HL-60 (cell line): ENCODE measurements at regions not wholly inside any gene's neighbourhood (a gene's known extent, or its start where the extent isn't known, plus 50 kb on each side); places are given as distances from the start of the nearest gene placed in this dataset.

Source experiments
- DNase-seq, 2 experiments: peaks; one replicate each; pipeline ENCODE4 v3.0.0-alpha.2; 2010 to 2020; ENCODE audit warnings: low read depth in 1 of 2, low spot score in 1 of 2
- H3K27ac ChIP-seq: fragments of 250-450 bp; sonication (Bioruptor Pico); replicated peaks from 2 replicates; pipeline ENCODE4 v1.5.1; 2020; ENCODE audit warnings: mild to moderate bottlenecking, moderate library complexity
- H3K27me3 ChIP-seq: fragments of 250-450 bp; sonication (Bioruptor Pico); 2 replicates; pipeline ENCODE4 v1.5.1; 2021; ENCODE audit warnings: mild to moderate bottlenecking, moderate library complexity; ENCODE audit not compliant: insufficient read depth, poor library complexity, severe bottlenecking
- H3K4me3 ChIP-seq: replicated peaks from 2 replicates; pipeline ENCODE4 v1.5.1; 2011; ENCODE audit warnings: mild to moderate bottlenecking, control low read depth, low read length; ENCODE audit not compliant: insufficient read depth
- CTCF ChIP-seq: IDR thresholded peaks from one replicate; pipeline ENCODE4 v1.5.1; 2011; ENCODE audit warnings: low read length, control low read depth, inconsistent platforms; ENCODE audit not compliant: insufficient read depth
- GABPA ChIP-seq: IDR thresholded peaks from 2 replicates; pipeline ENCODE4 v1.6.1; 2012; ENCODE audit warnings: low read depth
- POLR2AphosphoS5 ChIP-seq: IDR thresholded peaks from 2 replicates; pipeline ENCODE4 v1.6.1; 2012; ENCODE audit warnings: low read depth
- REST ChIP-seq: IDR thresholded peaks from 2 replicates; pipeline ENCODE4 v1.6.1; 2012; ENCODE audit warnings: low read depth; ENCODE audit not compliant: insufficient replicate concordance
- SPI1 ChIP-seq: IDR thresholded peaks from 2 replicates; pipeline ENCODE4 v1.6.1; 2012; ENCODE audit warnings: low read depth, mild to moderate bottlenecking, borderline replicate concordance

- no peak for TF ChIP-seq CTCF
- no peak for TF ChIP-seq SPI1
- TF ChIP-seq POLR2AphosphoS5 = no peak
- no peak for TF ChIP-seq GABPA
- TF ChIP-seq REST = no peak
- no peak overlapping the region for H3K4me3 ChIP-seq
- no peak overlapping the region for H3K27ac ChIP-seq
- H3K27me3 ChIP-seq = no peaks in the 10 kb centered on the region
- DNase-seq = no peak
These were observed 325.4 kb downstream of the ZEB2 start for GRCh38 chr2:144194326-144195071.

GRCh38 chr2:144190908-144191605, 328.9 kb downstream of the ZEB2 start:
- peak overlapping the region; percentile 9; the same call in 1 of the 2 replicates for H3K27ac ChIP-seq
- TF ChIP-seq POLR2AphosphoS5 = no peak
- no peak for TF ChIP-seq CTCF
- TF ChIP-seq REST = no peak
- no peak for TF ChIP-seq GABPA
- TF ChIP-seq SPI1 = no peak
- H3K4me3 ChIP-seq = no peak overlapping the region
- H3K27me3 ChIP-seq = no peaks in the 10 kb centered on the region
- DNase-seq = peak in 1 of 2 experiments; percentile 42

- DNase-seq = no peak
- no peak overlapping the region for H3K4me3 ChIP-seq
- H3K27ac ChIP-seq = no peak overlapping the region
- TF ChIP-seq GABPA = no peak
- no peak for TF ChIP-seq SPI1
- TF ChIP-seq CTCF = no peak
- no peak for TF ChIP-seq POLR2AphosphoS5
- TF ChIP-seq REST = no peak
- H3K27me3 ChIP-seq = no peaks in the 10 kb centered on the region
These were observed 336.2 kb downstream of the ZEB2 start for GRCh38 chr2:144183727-144184126.
